GM06990 (cell line): ENCODE measurements at regions not wholly inside any gene's neighbourhood (a gene's known extent, or its start where the extent isn't known, plus 50 kb on each side); places are given as distances from the start of the nearest gene placed in this dataset.

ENCODE experiments used
- DNase-seq: peaks from one replicate; pipeline ENCODE4 v3.0.0-alpha.2; 2011; ENCODE audit not compliant: insufficient read length; ENCODE audit errors: extremely low read depth
- H3K27me3 ChIP-seq: replicated peaks from 2 replicates; pipeline ENCODE4 v1.6.0; 2011; ENCODE audit warnings: low read length; ENCODE audit not compliant: control insufficient read depth, insufficient read depth
- H3K36me3 ChIP-seq: 2 replicates; pipeline ENCODE4 v1.5.1; 2011; ENCODE audit warnings: low read length; ENCODE audit not compliant: control insufficient read depth, insufficient read depth
- H3K4me3 ChIP-seq: replicated peaks from 2 replicates; pipeline ENCODE4 v1.5.1; 2011; ENCODE audit warnings: low read depth, mild to moderate bottlenecking, control low read depth, low read length
- TF ChIP-seq, protein P1 (sequence below): IDR thresholded peaks from 2 replicates; pipeline ENCODE4 v1.5.1; 2011; ENCODE audit warnings: low read length, control low read depth, mild to moderate bottlenecking, inconsistent platforms; ENCODE audit not compliant: insufficient read depth, poor library complexity, severe bottlenecking

DNA sequence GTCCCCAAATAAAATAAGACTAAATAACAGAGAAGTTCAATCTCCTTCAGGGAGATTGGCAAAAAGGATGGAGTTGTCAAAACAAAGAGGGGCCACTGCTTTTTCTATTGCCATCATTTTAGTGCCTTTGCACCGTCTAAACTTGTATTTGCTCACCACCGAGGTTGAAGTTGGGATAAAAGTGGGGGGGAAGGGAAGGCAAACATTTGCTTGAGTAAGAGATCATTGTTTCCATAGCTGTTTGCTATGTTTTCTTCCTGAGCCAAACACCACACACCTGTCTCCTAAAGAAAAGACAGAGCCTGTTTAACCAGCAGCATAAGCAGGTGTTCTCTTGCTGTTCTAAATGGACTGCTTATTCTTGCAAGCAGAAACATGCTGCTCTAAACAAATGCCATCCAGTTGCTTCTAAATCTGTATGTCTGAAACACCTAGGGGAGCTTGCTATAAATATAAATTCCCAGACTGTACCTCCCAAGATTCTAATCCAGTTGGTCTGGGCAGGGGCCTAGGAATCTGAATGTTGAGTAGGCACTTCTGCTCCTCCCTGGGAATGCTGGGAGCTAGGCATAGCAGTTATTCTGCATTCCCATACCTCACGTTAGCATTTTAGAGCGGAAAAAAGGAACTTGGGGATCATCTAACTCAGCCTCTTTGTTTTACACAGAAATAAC, 179.4 kb upstream of the ARL4C start:
- H3K27me3 ChIP-seq = no peaks in the 10 kb centered on the region; the same call in 1 of the 2 replicates
- no peaks in the 10 kb centered on the region for H3K36me3 ChIP-seq
- DNase-seq = no peak
- TF ChIP-seq, protein P1, sequence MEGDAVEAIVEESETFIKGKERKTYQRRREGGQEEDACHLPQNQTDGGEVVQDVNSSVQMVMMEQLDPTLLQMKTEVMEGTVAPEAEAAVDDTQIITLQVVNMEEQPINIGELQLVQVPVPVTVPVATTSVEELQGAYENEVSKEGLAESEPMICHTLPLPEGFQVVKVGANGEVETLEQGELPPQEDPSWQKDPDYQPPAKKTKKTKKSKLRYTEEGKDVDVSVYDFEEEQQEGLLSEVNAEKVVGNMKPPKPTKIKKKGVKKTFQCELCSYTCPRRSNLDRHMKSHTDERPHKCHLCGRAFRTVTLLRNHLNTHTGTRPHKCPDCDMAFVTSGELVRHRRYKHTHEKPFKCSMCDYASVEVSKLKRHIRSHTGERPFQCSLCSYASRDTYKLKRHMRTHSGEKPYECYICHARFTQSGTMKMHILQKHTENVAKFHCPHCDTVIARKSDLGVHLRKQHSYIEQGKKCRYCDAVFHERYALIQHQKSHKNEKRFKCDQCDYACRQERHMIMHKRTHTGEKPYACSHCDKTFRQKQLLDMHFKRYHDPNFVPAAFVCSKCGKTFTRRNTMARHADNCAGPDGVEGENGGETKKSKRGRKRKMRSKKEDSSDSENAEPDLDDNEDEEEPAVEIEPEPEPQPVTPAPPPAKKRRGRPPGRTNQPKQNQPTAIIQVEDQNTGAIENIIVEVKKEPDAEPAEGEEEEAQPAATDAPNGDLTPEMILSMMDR = no peak
- no peak overlapping the region for H3K4me3 ChIP-seq

DNA sequence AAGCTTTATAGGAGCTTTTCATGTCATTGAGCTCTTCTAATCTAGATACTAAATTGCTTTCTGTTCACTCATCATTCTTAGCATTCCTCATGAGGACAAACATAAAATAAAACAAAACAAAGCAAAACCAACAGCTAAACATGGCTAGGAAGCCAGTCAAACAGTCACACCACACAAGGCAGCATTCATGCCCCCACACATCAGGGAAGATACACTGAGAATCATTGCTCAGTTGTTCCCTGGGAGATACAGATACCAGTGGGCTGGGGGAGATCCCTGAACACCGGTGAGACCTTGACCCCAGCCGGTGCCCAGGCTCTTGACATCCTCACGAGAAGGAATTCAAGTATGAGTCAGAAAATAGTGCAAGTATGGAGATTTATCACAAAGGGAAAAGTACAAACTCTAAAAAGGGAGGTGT, 177.9 kb upstream of the ARL4C start:
- Histone ChIP-seq H3K4me3 (no peak overlapping the region), H3K36me3 (no peaks in the 10 kb centered on the region), H3K27me3 (no peaks in the 10 kb centered on the region; the same call in 1 of the 2 replicates)
- TF ChIP-seq, protein P1 = no peak
- no peak for DNase-seq

GRCh38 chr2:234673961-234674759, 177.3 kb upstream of the ARL4C start:
- Histone ChIP-seq H3K36me3 (no peaks in the 10 kb centered on the region), H3K27me3 (no peaks in the 10 kb centered on the region; the same call in 1 of the 2 replicates), H3K4me3 (no peak overlapping the region)
- DNase-seq = no peak
- TF ChIP-seq, protein P1 = no peak

DNA sequence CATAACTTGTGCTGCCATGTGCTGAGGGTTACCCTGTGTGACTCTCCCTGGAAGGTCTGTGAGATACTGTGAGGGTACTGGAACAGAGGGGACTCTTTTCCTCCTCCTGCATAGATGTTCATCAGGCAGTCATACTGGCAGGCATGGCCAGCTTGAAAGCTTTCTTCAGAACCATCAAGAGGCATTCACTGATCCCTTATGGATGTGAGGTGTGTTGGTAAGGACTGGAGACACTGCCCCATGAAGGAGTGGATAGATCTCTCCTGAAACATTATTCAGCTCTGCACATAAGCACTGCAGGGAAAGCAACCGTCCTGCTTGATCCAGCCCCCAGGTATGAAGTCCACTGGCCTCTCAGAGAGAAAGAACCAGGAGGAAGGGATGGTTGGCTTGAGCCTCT, 176.6 kb upstream of the ARL4C start:
- TF ChIP-seq, protein P1 = no peak
- Histone ChIP-seq H3K27me3 (no peaks in the 10 kb centered on the region; the same call in 1 of the 2 replicates), H3K36me3 (no peaks in the 10 kb centered on the region), H3K4me3 (no peak overlapping the region)
- DNase-seq = no peak

GRCh38 chr2:234672498-234673150, 175.7 kb upstream of the ARL4C start:
- Histone ChIP-seq H3K4me3 (no peak overlapping the region), H3K36me3 (no peaks in the 10 kb centered on the region), H3K27me3 (no peaks in the 10 kb centered on the region; the same call in 1 of the 2 replicates)
- TF ChIP-seq, protein P1 = no peak
- DNase-seq = no peak
